Activated T-helper 2 cell treated with anti-CD3 and anti-CD28 coated beads, Interferon-gamma antibody, Interleukin-2, Interleukin-4, amounts not matched to agents 10 μg/mL and 5 μg/mL and 100 μg/mL, durations not matched to agents 14 hours and 24 hours and 36 hours (primary cell): ENCODE measurements at regions not wholly inside any gene's neighbourhood (a gene's known extent, or its start where the extent isn't known, plus 50 kb on each side); places are given as distances from the start of the nearest gene placed in this dataset.

ENCODE experiments used
- DNase-seq: peaks from one replicate; pipeline ENCODE4 v3.0.0; 2021; ENCODE audit warnings: low spot score
- H3K27ac Mint-ChIP-seq: one replicate; pipeline ENCODE4 v1.8.0; 2021; ENCODE audit warnings: mixed read lengths
- H3K27me3 Mint-ChIP-seq: one replicate; pipeline ENCODE4 v1.8.0; 2021; ENCODE audit warnings: low read depth, mixed read lengths
- H3K36me3 Mint-ChIP-seq: one replicate; pipeline ENCODE4 v1.8.0; 2021; ENCODE audit warnings: low read depth, mixed read lengths
- H3K4me1 Mint-ChIP-seq: one replicate; pipeline ENCODE4 v1.8.0; 2021; ENCODE audit warnings: low read depth, mixed read lengths
- H3K4me3 Mint-ChIP-seq: one replicate; pipeline ENCODE4 v1.8.0; 2021; ENCODE audit warnings: low read depth, mild to moderate bottlenecking, moderate library complexity, mixed read lengths
- H3K9me3 Mint-ChIP-seq: one replicate; pipeline ENCODE4 v1.8.0; 2021; ENCODE audit warnings: mixed read lengths
- intact Hi-C: fragments of 100-400 bp; cut with micrococcal nuclease; formaldehyde crosslinking; loops from one replicate; pipeline ENCODE4 v1.15.1; 2023

DNA sequence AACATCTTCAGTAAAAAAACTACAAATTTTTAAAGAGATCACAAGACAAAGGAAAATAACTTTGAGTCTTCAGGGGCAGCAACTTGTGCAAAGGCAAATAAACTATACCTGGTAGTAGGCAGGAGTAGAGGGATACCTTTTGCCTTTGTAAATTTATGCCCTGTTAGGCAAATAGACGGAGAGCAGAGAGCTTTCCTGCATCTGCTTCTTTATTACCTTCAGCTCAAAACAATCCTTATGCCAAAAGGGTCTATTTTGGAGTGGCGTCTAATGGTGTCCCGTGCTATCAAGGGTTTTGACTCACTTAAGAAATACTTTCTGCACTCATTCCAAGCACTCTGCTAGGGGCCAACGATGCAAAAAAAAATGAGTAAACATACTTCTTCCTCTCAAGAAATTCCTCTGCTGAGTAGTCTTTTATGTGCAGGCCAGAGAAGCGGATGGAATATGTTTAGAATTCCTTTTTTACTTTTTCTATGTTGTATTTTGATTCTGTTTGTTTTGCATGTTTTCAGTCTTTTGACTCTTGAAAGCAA, 131.9 kb downstream of the ANXA5 start:
- H3K9me3 Mint-ChIP-seq = no peaks in the 10 kb centered on the region
- no peak overlapping the region for H3K4me3 Mint-ChIP-seq
- DNase-seq = no peak
- H3K4me1 Mint-ChIP-seq = no peaks in the 10 kb centered on the region
- peaks cover 6% of the 10 kb centered on the region for H3K27me3 Mint-ChIP-seq
- intact Hi-C loops = no loop called here
- no peaks in the 10 kb centered on the region for H3K36me3 Mint-ChIP-seq
- no peak overlapping the region for H3K27ac Mint-ChIP-seq

DNA sequence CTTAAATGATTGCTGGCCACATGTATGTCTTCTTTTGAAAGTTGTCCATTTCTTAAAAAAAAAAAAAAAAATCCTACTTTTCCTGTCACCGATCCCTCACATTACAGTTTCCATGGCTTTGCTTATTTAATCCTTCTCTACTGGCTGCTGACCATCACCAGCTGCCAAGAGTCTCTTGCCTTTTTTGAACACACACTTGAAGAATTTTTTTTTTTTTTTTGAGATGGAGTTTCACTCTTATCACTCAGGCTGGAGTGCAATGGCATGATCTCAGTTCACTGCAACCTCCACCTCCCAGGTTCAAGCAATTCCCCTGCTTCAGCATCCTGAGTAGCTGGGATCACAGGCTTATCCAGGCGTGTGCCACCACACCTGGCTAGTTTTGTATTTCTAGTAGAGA, 134.0 kb downstream of the ANXA5 start:
- no peaks in the 10 kb centered on the region for H3K4me1 Mint-ChIP-seq
- H3K36me3 Mint-ChIP-seq = no peaks in the 10 kb centered on the region
- no peak for DNase-seq
- intact Hi-C loops = no loop called here
- no peaks in the 10 kb centered on the region for H3K9me3 Mint-ChIP-seq
- H3K27ac Mint-ChIP-seq = no peak overlapping the region
- H3K27me3 Mint-ChIP-seq = peaks cover 2% of the 10 kb centered on the region
- H3K4me3 Mint-ChIP-seq = no peak overlapping the region

DNA sequence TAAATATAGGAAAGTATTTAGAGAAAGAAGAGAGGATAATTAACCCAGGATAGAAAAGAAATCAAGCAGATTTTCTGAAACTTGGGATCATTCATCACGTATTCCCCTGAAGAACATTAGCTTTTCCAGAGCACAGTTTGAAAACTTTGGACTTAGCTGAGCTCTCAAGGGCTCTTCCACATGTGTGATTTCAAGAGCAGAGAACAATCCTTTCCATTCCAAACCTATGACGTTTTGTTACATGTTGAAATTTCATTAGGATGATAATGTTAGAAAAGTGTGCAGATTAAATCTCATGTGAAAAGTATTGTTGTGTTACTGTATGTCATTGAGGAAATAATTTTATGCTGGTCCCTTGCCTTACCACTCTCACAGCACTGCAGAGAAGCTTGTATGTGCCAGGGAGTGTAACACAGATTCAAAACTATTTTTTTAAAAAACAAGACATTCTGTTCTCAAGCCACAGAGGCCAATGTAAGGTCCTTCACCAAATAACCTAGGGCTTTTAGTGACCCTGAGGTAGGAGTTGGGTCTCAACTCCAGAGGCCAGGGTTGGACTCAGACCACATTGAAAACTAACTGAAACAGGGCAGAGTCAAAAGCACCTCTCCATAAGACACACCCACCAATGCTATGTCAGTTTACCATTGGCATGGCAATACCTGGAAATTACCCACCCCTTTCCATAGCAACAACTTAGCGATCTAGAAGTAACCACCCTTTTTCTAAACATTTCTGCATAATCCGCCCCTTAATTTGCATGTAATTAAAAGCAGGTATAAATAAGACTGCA, 141.3 kb downstream of the ANXA5 start:
- H3K4me1 Mint-ChIP-seq = no peaks in the 10 kb centered on the region
- H3K36me3 Mint-ChIP-seq = no peaks in the 10 kb centered on the region
- intact Hi-C loops = no loop called here
- no peak overlapping the region for H3K27ac Mint-ChIP-seq
- H3K9me3 Mint-ChIP-seq = no peaks in the 10 kb centered on the region
- no peak overlapping the region for H3K4me3 Mint-ChIP-seq
- H3K27me3 Mint-ChIP-seq = peaks cover 5% of the 10 kb centered on the region
- no peak for DNase-seq

DNA sequence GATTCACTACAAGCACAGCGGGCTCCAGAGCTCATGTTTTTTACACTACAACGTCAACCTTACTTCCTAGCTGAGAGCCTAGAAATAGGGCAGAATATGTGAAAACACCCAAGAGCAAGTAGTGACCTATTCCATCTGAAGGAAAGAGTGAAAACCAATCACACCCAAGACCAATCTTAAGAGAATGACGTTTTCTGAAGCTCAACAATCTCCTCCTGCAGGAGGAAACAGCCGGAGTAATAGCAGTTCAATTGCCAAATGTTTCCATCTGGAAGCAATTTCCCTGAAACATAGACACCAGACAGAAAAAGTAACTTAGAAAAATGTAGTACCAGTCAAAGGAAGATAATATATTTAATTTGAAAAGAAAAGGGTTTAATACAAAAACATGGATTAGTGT, 142.4 kb downstream of the ANXA5 start:
- Mint-ChIP-seq H3K9me3 (no peaks in the 10 kb centered on the region), H3K27ac (no peak overlapping the region), H3K36me3 (no peaks in the 10 kb centered on the region), H3K4me1 (no peaks in the 10 kb centered on the region), H3K4me3 (no peak overlapping the region), H3K27me3 (peaks cover 5% of the 10 kb centered on the region)
- intact Hi-C loops = no loop called here
- no peak for DNase-seq

DNA sequence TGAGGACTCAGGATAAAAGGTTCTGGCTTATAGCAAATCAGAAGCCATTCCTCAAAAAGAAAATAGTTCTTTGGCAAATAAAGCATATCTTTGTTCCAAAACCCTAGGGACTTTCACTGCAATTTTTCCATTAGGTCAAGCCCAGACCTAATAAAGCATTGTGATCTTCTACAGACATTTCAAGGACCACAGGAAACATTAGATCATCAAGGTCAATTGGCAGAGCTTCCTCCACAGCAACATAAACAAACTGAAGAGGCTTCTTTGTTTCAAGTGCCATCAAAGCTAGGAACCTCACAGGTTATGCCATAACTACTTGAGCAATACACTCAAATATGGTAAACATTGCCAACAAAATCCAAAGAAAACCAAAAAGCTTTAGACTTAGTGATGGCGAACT, 144.9 kb downstream of the ANXA5 start:
- H3K36me3 Mint-ChIP-seq = no peaks in the 10 kb centered on the region
- H3K4me1 Mint-ChIP-seq = no peaks in the 10 kb centered on the region
- H3K27ac Mint-ChIP-seq = no peak overlapping the region
- H3K4me3 Mint-ChIP-seq = no peak overlapping the region
- no peak for DNase-seq
- no peaks in the 10 kb centered on the region for H3K9me3 Mint-ChIP-seq
- H3K27me3 Mint-ChIP-seq = peaks cover 13% of the 10 kb centered on the region
- intact Hi-C loops = no loop called here

DNA sequence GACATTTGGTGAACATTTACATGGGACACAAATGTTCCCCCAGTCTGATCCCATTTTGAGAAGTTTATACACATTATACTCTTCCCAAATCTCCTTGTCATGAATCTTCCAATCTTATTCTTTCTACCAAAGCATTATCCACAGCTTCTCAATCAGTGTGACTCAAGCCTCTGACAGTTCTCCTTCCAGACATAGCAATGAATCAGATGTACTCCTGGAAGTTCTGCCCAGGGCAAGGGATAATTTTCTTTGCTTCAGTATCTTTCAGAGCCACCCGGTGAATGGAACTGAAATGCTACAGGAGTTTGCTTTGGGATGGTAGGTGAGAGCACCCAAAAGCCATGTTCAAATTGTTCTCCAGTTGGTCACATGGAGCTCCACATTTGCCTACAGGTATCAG, 145.5 kb downstream of the ANXA5 start:
- Mint-ChIP-seq H3K27ac (no peak overlapping the region), H3K4me1 (no peaks in the 10 kb centered on the region), H3K27me3 (peaks cover 12% of the 10 kb centered on the region), H3K36me3 (no peaks in the 10 kb centered on the region), H3K9me3 (no peaks in the 10 kb centered on the region), H3K4me3 (no peak overlapping the region)
- DNase-seq = no peak
- intact Hi-C loops = no loop called here

DNA sequence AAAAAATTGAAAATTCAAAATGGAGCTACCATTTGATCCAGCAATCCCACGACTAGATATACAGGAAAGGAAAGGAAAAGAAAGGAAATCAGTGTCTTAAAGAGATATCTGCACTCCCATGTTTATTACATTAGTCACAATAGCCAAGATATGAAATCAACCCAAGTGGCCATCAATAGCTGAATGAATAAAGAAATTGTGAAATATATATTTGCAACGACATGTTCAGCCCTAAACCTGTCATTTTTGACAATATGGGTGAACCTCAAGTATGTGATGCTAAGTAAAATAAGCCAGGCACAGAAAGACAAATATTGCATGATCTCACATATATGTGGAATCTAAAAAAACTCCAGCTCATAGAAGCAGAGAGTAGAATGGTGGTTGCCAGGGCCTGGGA, 155.1 kb downstream of the ANXA5 start:
- DNase-seq = no peak
- intact Hi-C loops = no loop called here
- Mint-ChIP-seq H3K4me3 (no peak overlapping the region), H3K4me1 (peaks cover 2% of the 10 kb centered on the region), H3K9me3 (no peaks in the 10 kb centered on the region), H3K27ac (no peak overlapping the region), H3K36me3 (no peaks in the 10 kb centered on the region), H3K27me3 (no peaks in the 10 kb centered on the region)

DNA sequence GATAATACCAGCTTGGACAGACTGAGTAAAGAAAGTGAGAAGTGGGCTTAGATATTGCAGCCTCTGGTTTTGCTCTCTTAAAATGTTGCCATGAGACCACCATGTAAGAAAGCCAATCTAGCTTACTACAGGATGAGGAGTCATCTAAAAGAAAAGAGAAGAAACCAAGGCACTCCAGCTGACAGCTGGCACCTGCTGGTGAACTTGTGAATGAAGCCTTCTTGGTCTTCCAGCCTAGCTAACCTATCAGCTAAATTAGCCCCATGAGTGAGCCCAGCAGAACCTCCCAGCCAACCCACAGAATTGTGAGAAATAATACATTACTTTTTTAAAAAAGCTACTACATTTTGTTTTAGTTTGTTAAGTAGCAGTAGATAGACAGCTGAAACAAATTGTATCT, 154.5 kb upstream of the QRFPR start:
- no peak for DNase-seq
- no peaks in the 10 kb centered on the region for H3K36me3 Mint-ChIP-seq
- no peak overlapping the region for H3K4me3 Mint-ChIP-seq
- intact Hi-C loops = no loop called here
- H3K4me1 Mint-ChIP-seq = peaks cover 8% of the 10 kb centered on the region
- peaks cover 16% of the 10 kb centered on the region for H3K27me3 Mint-ChIP-seq
- no peaks in the 10 kb centered on the region for H3K9me3 Mint-ChIP-seq
- no peak overlapping the region for H3K27ac Mint-ChIP-seq

DNA sequence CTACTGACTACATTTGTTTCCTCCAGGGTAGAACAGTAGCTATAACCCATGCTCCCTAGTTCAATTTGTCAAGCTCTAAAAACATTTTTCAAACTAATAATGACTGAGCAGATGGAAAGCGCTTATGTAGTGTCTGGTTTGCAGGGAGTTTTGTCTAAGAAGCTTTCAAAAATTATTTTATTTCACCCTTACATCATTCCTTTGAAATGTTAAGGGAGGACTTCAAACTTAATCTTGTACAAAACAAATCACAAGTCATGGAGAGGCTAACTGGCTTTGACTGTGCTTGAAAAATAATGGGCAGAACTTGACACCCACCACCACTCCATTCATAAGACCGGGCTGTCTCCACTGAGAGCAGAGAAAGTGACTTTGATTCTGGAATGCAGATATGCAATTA, 153.4 kb upstream of the QRFPR start:
- H3K9me3 Mint-ChIP-seq = no peaks in the 10 kb centered on the region
- DNase-seq = no peak

DNA sequence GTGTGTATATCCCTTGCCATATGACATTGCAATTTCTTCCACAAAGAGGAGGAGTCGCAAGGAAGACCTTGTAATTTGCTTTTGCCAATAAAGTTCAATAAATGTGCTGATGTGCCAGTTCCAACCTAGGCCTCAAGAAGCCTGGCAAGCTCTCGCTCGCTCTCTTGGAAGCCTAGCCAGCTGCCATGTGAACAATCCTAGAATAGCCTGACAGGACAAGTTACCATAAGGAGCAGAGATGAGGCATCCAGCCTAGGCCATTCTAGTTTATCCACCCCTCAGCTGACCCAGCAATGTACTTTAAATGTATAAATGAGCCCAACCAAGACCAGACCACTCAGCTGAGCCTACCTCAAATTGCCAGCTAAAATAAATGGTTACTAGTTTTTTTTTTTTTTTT, 145.7 kb upstream of the QRFPR start:
- H3K36me3 Mint-ChIP-seq = no peaks in the 10 kb centered on the region
- H3K4me1 Mint-ChIP-seq = no peaks in the 10 kb centered on the region
- no peak overlapping the region for H3K4me3 Mint-ChIP-seq
- H3K27me3 Mint-ChIP-seq = peaks cover 26% of the 10 kb centered on the region
- DNase-seq = no peak
- H3K27ac Mint-ChIP-seq = no peak overlapping the region
- no peaks in the 10 kb centered on the region for H3K9me3 Mint-ChIP-seq
- intact Hi-C loops = no loop called here

More for the DNA sequence above, 153.4 kb upstream of the QRFPR start:
- no peak overlapping the region for H3K27ac Mint-ChIP-seq
- intact Hi-C loops = no loop called here
- H3K27me3 Mint-ChIP-seq = peaks cover 24% of the 10 kb centered on the region
- no peaks in the 10 kb centered on the region for H3K36me3 Mint-ChIP-seq
- no peak overlapping the region for H3K4me3 Mint-ChIP-seq
- peaks cover 8% of the 10 kb centered on the region for H3K4me1 Mint-ChIP-seq

DNA sequence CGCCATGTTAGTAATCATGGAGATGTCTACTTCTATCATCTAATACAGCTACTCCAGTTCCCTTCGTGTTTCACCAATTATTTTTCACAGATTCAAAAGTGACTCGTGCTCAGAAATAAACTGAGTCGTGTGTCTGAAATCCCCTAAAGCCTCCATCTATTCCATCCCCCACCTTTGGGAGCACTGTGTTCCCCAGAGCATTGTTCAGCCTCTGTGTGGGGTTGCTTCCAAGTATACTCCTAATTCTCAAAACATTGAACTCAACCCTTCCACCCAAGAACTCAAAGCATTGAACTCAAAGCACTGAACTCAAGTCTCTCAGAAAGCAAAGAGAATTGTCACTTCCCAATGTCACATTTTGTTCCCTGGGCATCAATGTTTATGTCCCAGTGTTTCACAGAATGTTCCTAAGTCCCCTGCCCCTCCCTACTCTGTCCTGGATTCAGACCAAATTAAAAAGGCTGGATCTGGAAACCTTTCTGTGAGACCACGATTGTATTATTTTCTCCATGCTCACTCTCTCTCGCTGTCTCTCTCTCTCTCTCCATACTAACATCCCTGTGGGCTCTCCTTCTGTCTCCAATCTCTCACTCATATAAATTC, 138.5 kb upstream of the QRFPR start:
- no peaks in the 10 kb centered on the region for H3K4me1 Mint-ChIP-seq
- peaks cover 9% of the 10 kb centered on the region for H3K27me3 Mint-ChIP-seq
- H3K4me3 Mint-ChIP-seq = no peak overlapping the region
- no peak overlapping the region for H3K27ac Mint-ChIP-seq
- no peak for DNase-seq
- no peaks in the 10 kb centered on the region for H3K9me3 Mint-ChIP-seq
- intact Hi-C loops = no loop called here
- no peaks in the 10 kb centered on the region for H3K36me3 Mint-ChIP-seq

DNA sequence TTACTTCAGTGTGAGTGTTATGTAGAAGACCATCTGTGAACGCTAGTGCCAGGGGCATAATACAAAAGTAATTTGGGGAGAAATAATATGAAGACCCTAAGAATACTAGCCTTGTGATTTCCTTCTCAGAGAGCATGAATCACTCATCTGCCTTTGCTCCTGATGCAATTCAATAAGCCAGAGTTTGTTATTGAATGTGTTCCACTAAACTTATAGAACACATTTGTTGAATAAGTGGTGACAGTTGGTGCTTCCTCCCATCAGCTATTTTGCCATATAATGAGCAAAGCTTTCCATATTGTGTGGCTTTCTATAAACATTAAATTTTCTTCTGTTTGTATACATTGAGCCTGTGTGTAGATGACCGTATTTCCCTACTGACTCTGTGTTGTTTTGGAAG, 136.4 kb upstream of the QRFPR start:
- H3K9me3 Mint-ChIP-seq = no peaks in the 10 kb centered on the region
- DNase-seq = no peak
- no peak overlapping the region for H3K27ac Mint-ChIP-seq
- H3K27me3 Mint-ChIP-seq = peaks cover 2% of the 10 kb centered on the region
- intact Hi-C loops = no loop called here
- H3K4me1 Mint-ChIP-seq = no peaks in the 10 kb centered on the region
- no peaks in the 10 kb centered on the region for H3K36me3 Mint-ChIP-seq
- no peak overlapping the region for H3K4me3 Mint-ChIP-seq

DNA sequence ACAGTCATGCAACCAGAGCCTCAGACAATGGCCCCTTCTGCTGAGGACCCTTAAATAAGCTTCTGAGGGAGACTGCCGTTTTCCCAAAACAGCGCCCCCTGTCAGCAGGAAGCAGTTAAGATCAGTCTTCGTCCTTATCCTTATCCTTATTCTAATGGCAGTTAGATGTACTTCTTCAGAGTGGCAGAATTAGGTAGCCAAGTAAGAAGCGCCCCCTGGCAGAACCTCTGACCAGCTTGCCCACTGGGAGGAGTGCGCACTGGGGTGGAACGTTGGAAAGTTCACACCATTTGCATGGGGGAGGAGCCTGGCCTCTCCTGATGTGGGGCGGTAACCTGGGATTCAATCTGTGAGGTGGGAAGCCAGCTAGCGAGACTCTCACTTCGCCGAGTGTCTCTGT, 133.6 kb upstream of the QRFPR start:
- no peak for DNase-seq
- H3K36me3 Mint-ChIP-seq = no peaks in the 10 kb centered on the region
- H3K27ac Mint-ChIP-seq = no peak overlapping the region
- H3K27me3 Mint-ChIP-seq = peaks cover 9% of the 10 kb centered on the region
- no peaks in the 10 kb centered on the region for H3K9me3 Mint-ChIP-seq
- H3K4me3 Mint-ChIP-seq = no peak overlapping the region
- intact Hi-C loops = no loop called here
- peaks cover 16% of the 10 kb centered on the region for H3K4me1 Mint-ChIP-seq
